OCI-LY3 (cell line): ENCODE measurements at regions not wholly inside any gene's neighbourhood (a gene's known extent, or its start where the extent isn't known, plus 50 kb on each side); places are given as distances from the start of the nearest gene placed in this dataset.

Source experiments
- H2AFZ ChIP-seq: fragments of 200-600, 300-600 bp; shearing (Covaris generic); 2 replicates; pipeline ENCODE4 v1.6.0; 2014; ENCODE audit warnings: antibody characterized with exemption, low read depth, low read length
- H3K27ac ChIP-seq: fragments of 200-600, 300-600 bp; sonication (generic); 2 replicates; pipeline ENCODE4 v1.5.1; 2014; ENCODE audit warnings: mild to moderate bottlenecking, low read length, moderate library complexity, mixed read lengths
- H3K27me3 ChIP-seq: fragments of 200-600, 300-600 bp; sonication (generic); 2 replicates; pipeline ENCODE4 v1.6.1; 2014; ENCODE audit warnings: low read depth, low read length, mixed read lengths
- H3K36me3 ChIP-seq: fragments of 200-600, 300-600 bp; sonication (generic); replicated peaks from 2 replicates; pipeline ENCODE3; 2014; ENCODE audit warnings: low read depth, low read length, mixed read lengths
- H3K4me1 ChIP-seq: fragments of 300-600, 200-600 bp; sonication (generic); 2 replicates; pipeline ENCODE4 v1.6.1; 2014; ENCODE audit warnings: low read length, mixed read lengths
- H3K4me2 ChIP-seq: fragments of 200-600, 300-600 bp; sonication (generic); 2 replicates; pipeline ENCODE4 v1.6.1; 2014; ENCODE audit warnings: low read length, mixed read lengths
- H3K4me3 ChIP-seq: fragments of 300-600, 200-600 bp; sonication (generic); 2 replicates; pipeline ENCODE4 v1.5.1; 2014; ENCODE audit warnings: antibody characterized with exemption, mild to moderate bottlenecking, low read length, moderate library complexity
- H3K79me2 ChIP-seq: fragments of 300-600, 200-600 bp; shearing (Covaris generic); 2 replicates; pipeline ENCODE4 v1.6.1; 2014; ENCODE audit warnings: mild to moderate bottlenecking, low read length, mixed read lengths
- H3K9ac ChIP-seq: fragments of 300-600, 200-600 bp; shearing (Covaris generic); 2 replicates; pipeline ENCODE4 v1.6.0; 2014; ENCODE audit warnings: mild to moderate bottlenecking, low read length, moderate library complexity
- H3K9me3 ChIP-seq: fragments of 200-600, 300-600 bp; shearing (Covaris generic); 2 replicates; pipeline ENCODE4 v1.6.1; 2014; ENCODE audit warnings: low read length, mixed read lengths; ENCODE audit not compliant: insufficient read depth
- H4K20me1 ChIP-seq: fragments of 200-600, 300-600 bp; sonication (generic); 2 replicates; pipeline ENCODE4 v1.6.1; 2016; ENCODE audit warnings: low read length, mixed read lengths; ENCODE audit not compliant: insufficient read depth
- EZH2phosphoT487 ChIP-seq: fragments of 200-600 bp; shearing (Covaris generic); IDR thresholded peaks from 2 replicates; pipeline ENCODE4 v1.6.1; 2018; ENCODE audit warnings: antibody characterized with exemption, mixed run types, low read depth
- TF ChIP-seq, protein P1 (sequence below): fragments of 200-600, 300-600 bp; sonication (generic); IDR thresholded peaks from 2 replicates; pipeline ENCODE4 v1.5.1; 2014; ENCODE audit warnings: antibody characterized with exemption, low read length, low read depth

DNA sequence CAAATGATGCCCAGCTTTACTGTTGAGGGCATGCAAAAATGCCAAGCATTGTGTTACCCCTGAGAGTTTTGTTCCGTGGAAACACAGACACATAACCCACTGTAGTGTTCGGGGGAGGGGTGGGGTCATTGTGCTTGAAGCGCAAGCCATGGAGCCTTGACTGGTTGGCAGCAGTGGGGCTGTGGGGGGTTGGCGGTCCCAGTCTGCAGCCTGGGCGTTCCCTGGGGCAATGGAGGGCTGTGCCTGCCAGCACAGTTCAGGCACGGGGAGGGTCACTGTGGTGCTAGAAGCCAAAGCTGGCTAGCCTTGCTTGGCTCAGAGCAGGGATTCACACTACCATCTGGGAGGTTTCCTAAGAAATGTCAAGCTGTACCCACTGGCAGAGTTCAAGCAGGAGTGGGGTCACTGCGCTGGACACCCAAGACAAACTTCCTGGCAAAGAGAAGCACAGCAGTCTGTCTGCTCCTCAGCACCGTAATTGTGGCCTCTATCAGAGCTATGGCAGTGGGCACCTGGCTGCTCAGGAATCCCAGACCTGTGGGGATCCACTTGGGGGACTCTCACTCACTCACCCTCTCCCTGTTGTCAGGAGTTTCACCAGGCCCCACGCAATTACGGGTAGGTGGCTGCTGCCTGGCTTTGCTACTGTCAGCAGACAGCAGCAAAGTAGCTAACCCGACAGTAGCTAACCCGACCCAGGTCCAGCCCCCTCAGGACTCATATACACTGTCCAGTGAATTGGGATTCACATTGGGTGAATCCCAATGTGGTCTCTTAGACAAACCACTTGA, 292.4 kb downstream of the ZWINT start:
- Histone ChIP-seq H3K79me2 (no peaks in the 10 kb centered on the region), H3K9ac (no peak overlapping the region), H3K27ac (no peak overlapping the region), H3K9me3 (no peaks in the 10 kb centered on the region), H3K36me3 (no peaks in the 10 kb centered on the region), H4K20me1 (no peaks in the 10 kb centered on the region), H3K4me3 (no peak overlapping the region), H3K4me1 (no peaks in the 10 kb centered on the region), H3K27me3 (no peaks in the 10 kb centered on the region), H3K4me2 (no peak overlapping the region), H2AFZ (no peak overlapping the region)
- TF ChIP-seq EZH2phosphoT487 = no peak
- TF ChIP-seq, protein P1, sequence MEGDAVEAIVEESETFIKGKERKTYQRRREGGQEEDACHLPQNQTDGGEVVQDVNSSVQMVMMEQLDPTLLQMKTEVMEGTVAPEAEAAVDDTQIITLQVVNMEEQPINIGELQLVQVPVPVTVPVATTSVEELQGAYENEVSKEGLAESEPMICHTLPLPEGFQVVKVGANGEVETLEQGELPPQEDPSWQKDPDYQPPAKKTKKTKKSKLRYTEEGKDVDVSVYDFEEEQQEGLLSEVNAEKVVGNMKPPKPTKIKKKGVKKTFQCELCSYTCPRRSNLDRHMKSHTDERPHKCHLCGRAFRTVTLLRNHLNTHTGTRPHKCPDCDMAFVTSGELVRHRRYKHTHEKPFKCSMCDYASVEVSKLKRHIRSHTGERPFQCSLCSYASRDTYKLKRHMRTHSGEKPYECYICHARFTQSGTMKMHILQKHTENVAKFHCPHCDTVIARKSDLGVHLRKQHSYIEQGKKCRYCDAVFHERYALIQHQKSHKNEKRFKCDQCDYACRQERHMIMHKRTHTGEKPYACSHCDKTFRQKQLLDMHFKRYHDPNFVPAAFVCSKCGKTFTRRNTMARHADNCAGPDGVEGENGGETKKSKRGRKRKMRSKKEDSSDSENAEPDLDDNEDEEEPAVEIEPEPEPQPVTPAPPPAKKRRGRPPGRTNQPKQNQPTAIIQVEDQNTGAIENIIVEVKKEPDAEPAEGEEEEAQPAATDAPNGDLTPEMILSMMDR = no peak

DNA sequence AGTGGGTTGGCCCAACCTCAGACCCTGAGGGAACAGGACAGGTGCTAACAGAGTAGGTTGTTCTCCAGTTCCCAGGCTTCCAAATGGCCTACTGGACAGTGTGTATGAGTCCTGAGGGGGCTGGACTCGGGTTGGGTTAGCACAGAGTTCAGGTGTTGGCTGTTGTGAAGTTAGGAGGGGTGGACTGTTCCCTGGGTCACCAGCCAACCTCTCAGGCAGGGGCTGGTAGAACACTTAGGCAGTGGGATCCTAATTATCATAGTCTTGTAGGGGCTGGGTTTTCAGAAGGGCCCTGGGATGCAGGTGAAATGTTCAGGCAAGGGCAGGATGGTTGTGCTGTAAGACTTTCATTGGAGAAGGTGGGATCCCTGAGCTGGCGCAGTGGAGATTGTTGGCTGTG, 293.0 kb downstream of the ZWINT start:
- no peaks in the 10 kb centered on the region for H3K9me3 ChIP-seq
- H3K79me2 ChIP-seq = no peaks in the 10 kb centered on the region
- no peak overlapping the region for H3K4me2 ChIP-seq
- TF ChIP-seq, protein P1 = no peak
- no peak for TF ChIP-seq EZH2phosphoT487
- no peaks in the 10 kb centered on the region for H4K20me1 ChIP-seq
- no peak overlapping the region for H3K27ac ChIP-seq
- no peaks in the 10 kb centered on the region for H3K36me3 ChIP-seq
- no peaks in the 10 kb centered on the region for H3K27me3 ChIP-seq
- no peak overlapping the region for H3K4me3 ChIP-seq
- no peak overlapping the region for H3K9ac ChIP-seq
- H3K4me1 ChIP-seq = no peaks in the 10 kb centered on the region
- no peak overlapping the region for H2AFZ ChIP-seq

DNA sequence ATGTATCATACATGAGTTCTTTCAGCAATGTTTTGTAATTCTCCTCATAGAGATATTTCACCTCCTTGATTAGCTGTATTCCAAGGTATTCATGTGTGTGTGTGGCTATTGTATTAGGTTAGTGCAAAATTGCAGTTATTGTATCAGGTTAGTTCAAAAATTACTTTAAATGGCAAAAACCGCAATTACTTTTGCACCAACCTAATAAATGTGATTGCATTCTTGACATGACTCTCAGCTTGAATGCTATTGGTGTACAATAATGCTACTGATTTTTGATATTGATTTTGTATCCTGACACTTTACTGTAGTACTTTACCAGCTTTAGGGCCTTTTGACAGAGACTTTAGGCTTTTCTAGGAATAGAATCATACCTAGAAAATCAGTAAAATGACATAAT, 297.4 kb downstream of the ZWINT start:
- H3K4me2 ChIP-seq = no peak overlapping the region
- no peaks in the 10 kb centered on the region for H3K27me3 ChIP-seq
- no peak overlapping the region for H2AFZ ChIP-seq
- no peak for TF ChIP-seq EZH2phosphoT487
- TF ChIP-seq, protein P1 = no peak
- H3K4me3 ChIP-seq = no peak overlapping the region
- no peaks in the 10 kb centered on the region for H3K79me2 ChIP-seq
- no peak overlapping the region for H3K27ac ChIP-seq
- H3K9me3 ChIP-seq = no peaks in the 10 kb centered on the region
- no peaks in the 10 kb centered on the region for H4K20me1 ChIP-seq
- no peaks in the 10 kb centered on the region for H3K4me1 ChIP-seq
- no peak overlapping the region for H3K9ac ChIP-seq
- H3K36me3 ChIP-seq = no peaks in the 10 kb centered on the region

DNA sequence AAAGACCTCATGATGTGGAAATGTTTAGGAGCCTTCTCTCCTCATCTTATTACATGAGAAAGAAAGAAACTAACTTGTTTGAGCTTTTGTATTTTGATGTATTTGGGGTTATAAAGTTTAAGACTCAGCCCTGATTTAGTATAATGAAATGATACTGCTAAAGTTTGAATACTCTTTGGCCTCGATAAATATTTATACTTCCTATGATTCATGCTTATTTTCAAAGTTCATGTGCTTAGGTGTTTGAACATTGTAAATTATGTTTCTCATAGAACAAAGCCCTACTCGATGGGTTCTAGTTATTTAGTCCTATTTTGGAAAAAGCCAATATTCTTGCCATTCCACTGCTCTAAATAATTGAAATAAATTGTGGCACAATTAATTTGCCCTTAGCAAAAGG, 303.2 kb downstream of the ZWINT start:
- H3K36me3 ChIP-seq = no peaks in the 10 kb centered on the region
- H3K4me1 ChIP-seq = no peaks in the 10 kb centered on the region
- H4K20me1 ChIP-seq = no peaks in the 10 kb centered on the region
- H3K9ac ChIP-seq = no peak overlapping the region
- no peak overlapping the region for H3K27ac ChIP-seq
- no peaks in the 10 kb centered on the region for H3K79me2 ChIP-seq
- H3K27me3 ChIP-seq = no peaks in the 10 kb centered on the region
- no peak for TF ChIP-seq EZH2phosphoT487
- TF ChIP-seq, protein P1 = no peak
- no peak overlapping the region for H3K4me2 ChIP-seq
- H3K4me3 ChIP-seq = no peak overlapping the region
- no peak overlapping the region for H2AFZ ChIP-seq
- H3K9me3 ChIP-seq = no peaks in the 10 kb centered on the region
